OCI-LY1 (cell line): ENCODE measurements at regions not wholly inside any gene's neighbourhood (a gene's known extent, or its start where the extent isn't known, plus 50 kb on each side); places are given as distances from the start of the nearest gene placed in this dataset.

ENCODE experiments used
- H2AFZ ChIP-seq: fragments of 200-600 bp; sonication (generic), shearing (Covaris generic); 2 replicates; pipeline ENCODE4 v1.6.0; 2014; ENCODE audit warnings: antibody characterized with exemption, mild to moderate bottlenecking, low read length
- H3F3A ChIP-seq: fragments of 200-600 bp; sonication (generic), shearing (Covaris generic); 2 replicates; pipeline ENCODE4 v1.6.0; 2014; ENCODE audit warnings: mild to moderate bottlenecking, antibody characterized with exemption, low read length, moderate library complexity; ENCODE audit not compliant: insufficient read depth
- H3K27ac ChIP-seq: fragments of 200-600 bp; sonication (generic); 2 replicates; pipeline ENCODE4 v1.5.1; 2014; ENCODE audit warnings: low read length, mixed run types, mild to moderate bottlenecking, low read depth; ENCODE audit not compliant: poor library complexity, severe bottlenecking
- H3K27me3 ChIP-seq: fragments of 200-600 bp; sonication (generic); 2 replicates; pipeline ENCODE4 v1.6.0; 2014; ENCODE audit warnings: antibody characterized with exemption, mild to moderate bottlenecking, low read length, moderate library complexity; ENCODE audit not compliant: insufficient read depth
- H3K36me3 ChIP-seq: fragments of 200-600 bp; sonication (generic); 2 replicates; pipeline ENCODE4 v1.6.1; 2014; ENCODE audit warnings: mild to moderate bottlenecking, antibody characterized with exemption, low read length, moderate library complexity, mixed read lengths; ENCODE audit not compliant: insufficient read depth
- H3K4me1 ChIP-seq: fragments of 200-600 bp; sonication (generic); 2 replicates; pipeline ENCODE4 v1.5.1; 2014; ENCODE audit warnings: mild to moderate bottlenecking, low read length, moderate library complexity; ENCODE audit not compliant: insufficient read depth, severe bottlenecking
- H3K4me2 ChIP-seq: fragments of 200-600 bp; sonication (generic), shearing (Covaris generic); 2 replicates; pipeline ENCODE4 v1.6.1; 2014; ENCODE audit warnings: low read length
- H3K4me3 ChIP-seq: fragments of 200-600 bp; sonication (generic); 2 replicates; pipeline ENCODE4 v1.5.1; 2014; ENCODE audit warnings: low read length, low read depth, mild to moderate bottlenecking, mixed read lengths; ENCODE audit not compliant: poor library complexity, severe bottlenecking
- H3K79me2 ChIP-seq: fragments of 200-600 bp; shearing (Covaris generic); 2 replicates; pipeline ENCODE4 v1.6.1; 2016; ENCODE audit warnings: mixed run types, low read length, mixed read lengths; ENCODE audit not compliant: insufficient read depth
- H3K9ac ChIP-seq: fragments of 200-600 bp; sonication (generic), shearing (Covaris generic); 2 replicates; pipeline ENCODE4 v1.6.1; 2014; ENCODE audit warnings: mild to moderate bottlenecking, low read length, mixed read lengths
- H3K9me2 ChIP-seq: fragments of 200-600 bp; sonication (generic), shearing (Covaris generic); 2 replicates; pipeline ENCODE4 v1.6.1; 2014; ENCODE audit warnings: low read depth, mild to moderate bottlenecking, low read length, mixed read lengths
- H3K9me3 ChIP-seq: fragments of 200-600 bp; shearing (Covaris generic); 2 replicates; pipeline ENCODE4 v1.6.1; 2014; ENCODE audit warnings: low read length, mixed read lengths
- H4K20me1 ChIP-seq: fragments of 200-600 bp; sonication (generic), shearing (Covaris generic); 2 replicates; pipeline ENCODE4 v1.6.0; 2016; ENCODE audit warnings: mild to moderate bottlenecking, low read length; ENCODE audit not compliant: insufficient read depth
- CTCF ChIP-seq: fragments of 200-600 bp; sonication (generic), shearing (Covaris generic); IDR thresholded peaks from 2 replicates; pipeline ENCODE4 v1.5.1; 2017; ENCODE audit warnings: mild to moderate bottlenecking, antibody characterized with exemption, low read length, moderate library complexity, mixed read lengths
- EZH2 ChIP-seq: fragments of 200-600 bp; sonication (generic), shearing (Covaris generic); IDR thresholded peaks from 2 replicates; pipeline ENCODE4 v1.8.0; 2017; ENCODE audit warnings: borderline replicate concordance, mixed run types, mild to moderate bottlenecking, antibody characterized with exemption, low read length, moderate library complexity, mixed read lengths

DNA sequence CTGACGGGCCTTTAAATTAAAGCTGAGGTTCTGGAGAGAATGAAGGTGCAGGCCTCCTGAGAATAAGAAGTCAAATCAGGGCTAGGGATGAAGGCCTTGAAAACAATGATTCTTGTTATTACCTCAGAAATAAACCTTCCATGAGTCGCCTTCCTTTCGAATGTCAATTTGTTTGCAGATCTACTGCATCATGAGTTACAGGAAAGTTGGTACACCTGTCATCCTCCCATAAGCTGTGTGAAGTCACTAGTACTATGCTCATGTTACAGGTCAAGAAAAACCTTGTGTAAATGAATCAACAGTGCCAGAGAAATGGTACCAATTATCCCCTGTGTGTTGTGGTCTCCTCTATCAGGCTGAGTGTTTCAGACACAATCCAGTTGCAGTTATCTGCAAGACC, 281.2 kb upstream of the PLXNA2 start:
- Histone ChIP-seq H3K4me1 (no peaks in the 10 kb centered on the region), H3K9me2 (no peaks in the 10 kb centered on the region), H3K79me2 (no peaks in the 10 kb centered on the region), H3K4me2 (no peak overlapping the region), H3K9ac (no peak overlapping the region), H3K9me3 (no peaks in the 10 kb centered on the region), H3K27ac (no peak overlapping the region), H2AFZ (no peak overlapping the region), H3F3A (no peaks in the 10 kb centered on the region), H4K20me1 (no peaks in the 10 kb centered on the region), H3K27me3 (peaks cover 5% of the 10 kb centered on the region; the same call in 1 of the 2 replicates), H3K36me3 (no peaks in the 10 kb centered on the region), H3K4me3 (no peak overlapping the region)
- no peak for TF ChIP-seq EZH2
- no peak for TF ChIP-seq CTCF

- Histone ChIP-seq H3F3A (no peaks in the 10 kb centered on the region), H3K27me3 (peaks cover 5% of the 10 kb centered on the region; the same call in 1 of the 2 replicates), H3K36me3 (no peaks in the 10 kb centered on the region), H3K9me3 (no peaks in the 10 kb centered on the region), H3K9me2 (no peaks in the 10 kb centered on the region), H3K4me3 (no peak overlapping the region), H4K20me1 (no peaks in the 10 kb centered on the region), H3K9ac (no peak overlapping the region), H3K4me2 (no peak overlapping the region), H2AFZ (no peak overlapping the region), H3K4me1 (no peaks in the 10 kb centered on the region), H3K79me2 (no peaks in the 10 kb centered on the region), H3K27ac (no peak overlapping the region)
- TF ChIP-seq EZH2 = no peak
- TF ChIP-seq CTCF = no peak
Measured at GRCh38 chr1:208526613-208527125, 282.5 kb upstream of the PLXNA2 start.

GRCh38 chr1:208527156-208527555, 283.0 kb upstream of the PLXNA2 start:
- no peak overlapping the region for H2AFZ ChIP-seq
- no peak overlapping the region for H3K4me3 ChIP-seq
- no peak overlapping the region for H3K9ac ChIP-seq
- no peaks in the 10 kb centered on the region for H3K79me2 ChIP-seq
- H3K4me2 ChIP-seq = no peak overlapping the region
- no peaks in the 10 kb centered on the region for H3K9me3 ChIP-seq
- H3F3A ChIP-seq = no peaks in the 10 kb centered on the region
- H3K36me3 ChIP-seq = no peaks in the 10 kb centered on the region
- no peaks in the 10 kb centered on the region for H3K4me1 ChIP-seq
- H4K20me1 ChIP-seq = no peaks in the 10 kb centered on the region
- H3K9me2 ChIP-seq = no peaks in the 10 kb centered on the region
- H3K27ac ChIP-seq = no peak overlapping the region
- peaks cover 5% of the 10 kb centered on the region; the same call in 1 of the 2 replicates for H3K27me3 ChIP-seq
- TF ChIP-seq EZH2 (no peak), CTCF (no peak)
